HCT116 (cell line): ENCODE measurements at regions not wholly inside any gene's neighbourhood (a gene's known extent, or its start where the extent isn't known, plus 50 kb on each side); places are given as distances from the start of the nearest gene placed in this dataset.

Source experiments
- ATAC-seq: fragments of 200-7000 bp; cut with Tn5 transposase; 2 replicates; pipeline ENCODE4 v1.9.1; 2020; ENCODE audit warnings: mild to moderate bottlenecking, moderate library complexity
- BruUV-seq: library from RNA; stranded (reverse); fragments of 400-500 nt; replicated peaks from 2 replicates; lab custom pipeline; 2021; lab: Mats Ljungman, UMichigan
- CTCF ChIA-PET: fragments of 300-600 bp; sonication (Branson Sonifier 250); formaldehyde crosslinking; loops from one replicate; lab custom pipeline; 2021; ENCODE audit warnings: antibody characterized with exemption; lab: Charles Lee
- POLR2A ChIA-PET: fragments of 300-600, 350-600 bp; sonication (Branson Sonifier 250); formaldehyde crosslinking; loops from one replicate; lab custom pipeline; 2021; ENCODE audit warnings: antibody characterized with exemption; lab: Charles Lee
- RAD21 ChIA-PET, 2 experiments: fragments of 300-600 bp; sonication (Branson Sonifier 250); formaldehyde crosslinking; loops; one replicate each; lab custom pipeline; 2023; ENCODE audit warnings: low total read pairs in 2 of 2; ENCODE audit not compliant: uncharacterized antibody in 2 of 2, unreplicated experiment in 2 of 2, low non-redundant PET in 1 of 2; lab: Charles Lee
- DNase-seq: peaks from one replicate; pipeline ENCODE4 v3.0.0-alpha.2; 2010; ENCODE audit warnings: low read depth, low spot score
- H2AFZ ChIP-seq: fragments of 200-600 bp; shearing (Covaris generic), sonication (generic); 2 replicates; pipeline ENCODE4 v1.6.1; 2017; ENCODE audit warnings: low read depth, mixed run types, mixed read lengths, antibody characterized with exemption, low read length; ENCODE audit not compliant: poor library complexity, severe bottlenecking
- H3K27ac ChIP-seq: 2 replicates; pipeline ENCODE4 v1.5.1; 2012; ENCODE audit warnings: low read depth, low read length
- H3K27me3 ChIP-seq: fragments of 200-600 bp; sonication (generic); 2 replicates; pipeline ENCODE4 v1.6.1; 2016; ENCODE audit warnings: mixed run types, low read length, mixed read lengths; ENCODE audit not compliant: insufficient read depth
- H3K36me3 ChIP-seq, 2 experiments: fragments of 200-500 bp in 1 of 2; fragments of 200-600 bp in 1 of 2; sonication (Bioruptor generic) in 1 of 2; sonication (generic) in 1 of 2; 2 replicates each; pipeline versions ENCODE4 v1.5.1 to v1.6.1; 2014 to 2016; ENCODE audit warnings: low read length in 2 of 2, inconsistent platforms in 1 of 2, mixed read lengths in 1 of 2, mixed run types in 1 of 2; ENCODE audit not compliant: insufficient read depth in 2 of 2, control insufficient read depth in 1 of 2
- H3K4me1 ChIP-seq, 2 experiments: fragments of 200-600 bp in 1 of 2; sonication (generic) in 1 of 2; 2 replicates each; pipeline versions ENCODE4 v1.5.1 to v1.6.1; 2012 to 2017; ENCODE audit warnings: low read length in 2 of 2, inconsistent platforms in 1 of 2, mild to moderate bottlenecking in 1 of 2, mixed read lengths in 1 of 2, mixed run types in 1 of 2, moderate library complexity in 1 of 2; ENCODE audit not compliant: insufficient read depth in 2 of 2, control insufficient read depth in 1 of 2
- H3K4me2 ChIP-seq: fragments of 200-600 bp; sonication (generic); 2 replicates; pipeline ENCODE4 v1.6.1; 2017; ENCODE audit warnings: mixed run types, low read length, mixed read lengths
- H3K4me3 ChIP-seq, 2 experiments: fragments of 200-600 bp in 1 of 2; sonication (generic) in 1 of 2; replicated peaks in 1 of 2; 2 replicates each; pipeline ENCODE4 v1.5.1; 2011 to 2016; ENCODE audit warnings: low read length in 2 of 2, control low read depth in 1 of 2, low read depth in 1 of 2, mild to moderate bottlenecking in 1 of 2, mixed read lengths in 1 of 2, mixed run types in 1 of 2
- H3K79me2 ChIP-seq: fragments of 200-600 bp; sonication (generic); 2 replicates; pipeline ENCODE4 v1.6.1; 2017; ENCODE audit warnings: mild to moderate bottlenecking, mixed run types, low read length, moderate library complexity, mixed read lengths; ENCODE audit not compliant: insufficient read depth
- H3K9ac ChIP-seq: fragments of 200-600 bp; sonication (generic); 2 replicates; pipeline ENCODE4 v1.6.1; 2016; ENCODE audit warnings: low read length, mixed read lengths
- H3K9me2 ChIP-seq: fragments of 200-600 bp; sonication (generic), shearing (Covaris generic); 2 replicates; pipeline ENCODE4 v1.6.1; 2017; ENCODE audit warnings: mixed run types, mild to moderate bottlenecking, moderate library complexity; ENCODE audit not compliant: insufficient read depth
- H3K9me3 ChIP-seq, 2 experiments: fragments of 200-500 bp in 1 of 2; fragments of 200-600 bp in 1 of 2; sonication (Bioruptor generic) in 1 of 2; sonication (generic) in 1 of 2; 2 replicates each; pipeline ENCODE4 v1.6.1; 2014 to 2017; ENCODE audit warnings: low read length in 2 of 2, mixed read lengths in 2 of 2, inconsistent platforms in 1 of 2, low read depth in 1 of 2, mild to moderate bottlenecking in 1 of 2, mixed run types in 1 of 2, moderate library complexity in 1 of 2; ENCODE audit not compliant: control insufficient read depth in 1 of 2, insufficient read depth in 1 of 2
- H4K20me1 ChIP-seq: fragments of 200-600 bp; sonication (generic), shearing (Covaris generic); 2 replicates; pipeline ENCODE4 v1.6.1; 2017; ENCODE audit warnings: mixed run types, mild to moderate bottlenecking, moderate library complexity; ENCODE audit not compliant: insufficient read depth
- EGR1 ChIP-seq: IDR thresholded peaks from 2 replicates; pipeline ENCODE4 v1.6.1; 2012; ENCODE audit warnings: low read depth
- ELF1 ChIP-seq: IDR thresholded peaks from 2 replicates; pipeline ENCODE4 v1.6.1; 2012; ENCODE audit warnings: low read depth, borderline replicate concordance
- EZH2 ChIP-seq: fragments of 200-600 bp; sonication (generic); IDR thresholded peaks from 2 replicates; pipeline ENCODE4 v1.6.1; 2017; ENCODE audit warnings: antibody characterized with exemption, mixed run types
- EZH2phosphoT487 ChIP-seq: fragments of 200-600 bp; IDR thresholded peaks from 2 replicates; pipeline ENCODE4 v1.6.1; 2018; ENCODE audit warnings: antibody characterized with exemption, borderline replicate concordance
- FOSL1 ChIP-seq: IDR thresholded peaks from 2 replicates; pipeline ENCODE4 v1.6.1; 2012; ENCODE audit warnings: low read depth
- JUND ChIP-seq: IDR thresholded peaks from 2 replicates; pipeline ENCODE4 v1.6.1; 2012
- MAX ChIP-seq: IDR thresholded peaks from 2 replicates; pipeline ENCODE4 v1.6.1; 2012
- RAD21 ChIP-seq: IDR thresholded peaks from 2 replicates; pipeline ENCODE4 v1.6.1; 2012; ENCODE audit warnings: low read depth, mild to moderate bottlenecking
- SIN3A ChIP-seq: IDR thresholded peaks from 2 replicates; pipeline ENCODE4 v1.6.1; 2012; ENCODE audit warnings: low read depth
- TCF7L2 ChIP-seq: IDR thresholded peaks from 2 replicates; pipeline ENCODE4 v1.7.0; 2011; ENCODE audit warnings: borderline replicate concordance, inconsistent platforms; ENCODE audit not compliant: insufficient read depth, insufficient read length; ENCODE audit errors: extremely low read depth
- YY1 ChIP-seq: IDR thresholded peaks from 2 replicates; pipeline ENCODE4 v1.6.1; 2011; ENCODE audit warnings: low read length, low read depth, moderate library complexity, mild to moderate bottlenecking; ENCODE audit not compliant: insufficient replicate concordance; ENCODE audit errors: extremely low read depth
- ZNF274 ChIP-seq: fragments of 200-500 bp; sonication (Bioruptor generic); IDR thresholded peaks from 2 replicates; pipeline ENCODE4 v1.6.1; 2014; ENCODE audit warnings: mild to moderate bottlenecking, low read depth, low read length, inconsistent platforms
- intact Hi-C: fragments of 100-400 bp; cut with micrococcal nuclease; formaldehyde crosslinking; loops from 2 replicates; pipeline ENCODE4 v1.10.0; 2022

GRCh38 chr11:96760815-96761214, 371.0 kb downstream of the JRKL start:
- DNase-seq (no peak), ATAC-seq (no peak)
- ChIA-PET CTCF (no interaction called here), POLR2A (no interaction called here), RAD21 (no interaction called here)
- Histone ChIP-seq H3K9me2 (no peaks in the 10 kb centered on the region), H3K4me1 (no peaks in the 10 kb centered on the region), H3K4me3 (no peak overlapping the region), H3K79me2 (no peaks in the 10 kb centered on the region), H3K36me3 (no peaks in the 10 kb centered on the region), H3K9ac (no peak overlapping the region), H4K20me1 (no peaks in the 10 kb centered on the region; the same call in 1 of the 2 replicates), H2AFZ (no peak overlapping the region), H3K27me3 (no peaks in the 10 kb centered on the region), H3K4me2 (no peak overlapping the region), H3K27ac (no peak overlapping the region), H3K9me3 (peaks cover 4% of the 10 kb centered on the region in 2 experiments; a peak in 1 of 4 replicates)
- intact Hi-C loops: no loop called here
- BruUV-seq: no TSS peak
- TF ChIP-seq EZH2: no peak
- no peak for TF ChIP-seq ZNF274
- TF ChIP-seq RAD21: no peak
- TF ChIP-seq FOSL1: no peak
- no peak for TF ChIP-seq YY1
- TF ChIP-seq TCF7L2: no peak
- TF ChIP-seq JUND: no peak

GRCh38 chr11:96761451-96761850, 371.6 kb downstream of the JRKL start:
- DNase-seq: no peak
- H3K4me1 ChIP-seq: no peaks in the 10 kb centered on the region
- RAD21 ChIA-PET: no interaction called here

More at GRCh38 chr11:96761451-96761850, 371.6 kb downstream of the JRKL start:
- ChIA-PET CTCF (no interaction called here), POLR2A (no interaction called here)
- Histone ChIP-seq H3K27ac (no peak overlapping the region), H2AFZ (no peak overlapping the region), H3K36me3 (no peaks in the 10 kb centered on the region), H3K4me2 (no peak overlapping the region), H3K4me3 (no peak overlapping the region), H3K79me2 (no peaks in the 10 kb centered on the region), H3K9me3 (peaks cover 4% of the 10 kb centered on the region in 2 experiments; a peak in 1 of 4 replicates), H4K20me1 (no peaks in the 10 kb centered on the region; the same call in 1 of the 2 replicates), H3K9me2 (no peaks in the 10 kb centered on the region), H3K27me3 (no peaks in the 10 kb centered on the region), H3K9ac (no peak overlapping the region)
- no peak for ATAC-seq
- no TSS peak for BruUV-seq
- TF ChIP-seq SIN3A (no peak), MAX (no peak), EZH2phosphoT487 (no peak), ELF1 (no peak), EGR1 (no peak)
- intact Hi-C loops: no loop called here
